AG04449 (cell line): ENCODE measurements at regions not wholly inside any gene's neighbourhood (a gene's known extent, or its start where the extent isn't known, plus 50 kb on each side); places are given as distances from the start of the nearest gene placed in this dataset.

Experiments
- CTCF ChIA-PET: fragments of 350-600 bp; formaldehyde crosslinking; extraction: SDS; loops from one replicate; lab custom pipeline; 2021; ENCODE audit warnings: antibody characterized with exemption; lab: Yijun Ruan, JAX
- POLR2A ChIA-PET: fragments of 400-600, 350-600 bp; formaldehyde crosslinking; extraction: SDS; loops from one replicate; lab custom pipeline; 2020; ENCODE audit warnings: antibody characterized with exemption, inconsistent platforms; lab: Yijun Ruan, JAX
- DNase-seq: peaks from one replicate; pipeline ENCODE4 v3.0.0-alpha.2; 2010; ENCODE audit warnings: low read depth, low spot score
- H3K4me3 ChIP-seq: 2 replicates; pipeline ENCODE4 v1.5.1; 2011; ENCODE audit warnings: low read depth, mild to moderate bottlenecking, control low read depth, low read length
- CTCF ChIP-seq: IDR thresholded peaks from one replicate; pipeline ENCODE4 v1.5.1; 2011; ENCODE audit warnings: mild to moderate bottlenecking, moderate library complexity, low read length, control low read depth, inconsistent platforms; ENCODE audit not compliant: insufficient read depth; ENCODE audit errors: missing control alignments

DNA sequence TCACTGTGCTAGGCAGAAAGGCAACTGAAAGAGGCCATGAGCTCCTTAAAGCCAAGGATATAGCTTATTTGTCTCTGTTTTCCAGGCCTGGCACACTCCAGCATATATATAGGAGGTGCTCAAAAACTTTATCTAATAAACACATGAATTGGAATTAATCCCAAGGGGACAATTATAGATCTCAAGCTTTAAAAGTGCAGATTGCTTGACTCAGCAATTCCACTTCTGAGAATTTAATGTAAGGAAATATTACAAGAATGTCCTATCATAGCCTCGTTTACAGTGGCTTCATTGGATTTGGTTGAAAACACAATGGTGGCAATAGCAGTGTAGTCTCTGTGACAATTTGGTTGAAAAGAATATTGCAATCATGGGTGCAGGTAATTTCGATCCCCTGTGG lies 267.3 kb downstream of the SHQ1 start:
- ChIA-PET POLR2A (no interaction called here), CTCF (no interaction called here)
- TF ChIP-seq CTCF = no peak
- no peak overlapping the region for H3K4me3 ChIP-seq
- no peak for DNase-seq

DNA sequence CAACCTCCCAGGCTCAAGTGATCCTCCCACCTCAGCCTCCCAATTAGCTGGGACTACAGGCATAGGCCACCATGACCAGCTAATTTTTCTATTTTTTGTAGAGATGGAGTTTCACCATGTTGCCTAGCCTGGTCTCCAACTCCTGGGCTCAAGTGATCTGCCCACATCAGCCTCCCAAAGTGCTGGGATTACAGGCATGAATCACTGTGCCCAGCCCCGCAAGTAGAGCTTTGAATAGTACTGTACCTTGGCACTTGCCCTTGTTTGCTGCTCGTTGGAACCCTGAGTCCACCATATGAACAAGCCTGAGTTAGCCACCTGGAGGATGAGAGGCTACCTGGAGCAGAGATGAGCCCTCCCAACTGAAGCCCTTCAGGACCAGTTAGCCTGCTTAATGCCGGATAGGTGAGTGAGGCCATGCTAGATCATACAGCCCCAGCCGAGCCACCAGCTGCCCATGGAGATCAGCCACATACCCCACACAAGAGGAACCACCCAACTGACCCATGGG lies 267.9 kb downstream of the SHQ1 start:
- POLR2A ChIA-PET = interaction anchor here (0.6 kb wide), 1 partner anchor 58 kb away, joined by 3 read pairs; no protein-coding TSS in a partner anchor
- H3K4me3 ChIP-seq = no peak overlapping the region
- CTCF ChIA-PET = no interaction called here
- no peak for DNase-seq
- no peak for TF ChIP-seq CTCF

DNA sequence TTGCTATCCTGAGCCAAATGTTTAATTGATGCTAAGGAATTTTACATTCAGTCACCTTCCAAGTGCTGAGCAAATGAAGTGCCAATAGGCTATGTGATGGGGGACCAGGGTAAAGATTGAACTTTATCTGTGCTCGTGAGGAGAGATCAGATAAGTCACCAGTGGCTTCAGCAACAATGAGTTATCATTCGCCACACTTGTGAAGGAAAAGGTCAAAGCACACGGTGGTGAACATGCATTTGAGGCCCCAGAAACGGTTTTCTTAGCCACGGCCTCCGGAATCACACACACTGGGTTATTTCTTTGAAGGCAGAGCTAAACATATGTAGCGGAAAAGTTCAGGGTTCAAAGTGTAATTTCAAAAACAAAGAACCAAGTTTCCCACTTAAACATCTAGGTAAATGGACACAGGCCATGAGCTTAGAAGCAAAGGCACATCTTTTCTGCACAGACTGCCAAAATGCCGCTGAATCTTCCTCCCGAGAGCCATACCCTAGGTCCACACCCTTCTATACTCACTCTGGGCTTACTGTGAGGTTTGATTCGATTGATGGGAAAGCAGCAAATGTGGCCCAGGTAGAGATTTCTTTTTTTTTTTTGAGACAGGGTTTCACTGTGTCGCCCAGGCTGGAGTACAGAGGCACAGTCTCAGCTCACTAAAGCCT lies 268.5 kb downstream of the SHQ1 start:
- CTCF ChIA-PET = no interaction called here
- POLR2A ChIA-PET = interaction anchor here (0.6 kb wide), 1 partner anchor 57 kb away, joined by 3 read pairs; no protein-coding TSS in a partner anchor
- no peak overlapping the region for H3K4me3 ChIP-seq
- no peak for DNase-seq
- TF ChIP-seq CTCF = no peak

DNA sequence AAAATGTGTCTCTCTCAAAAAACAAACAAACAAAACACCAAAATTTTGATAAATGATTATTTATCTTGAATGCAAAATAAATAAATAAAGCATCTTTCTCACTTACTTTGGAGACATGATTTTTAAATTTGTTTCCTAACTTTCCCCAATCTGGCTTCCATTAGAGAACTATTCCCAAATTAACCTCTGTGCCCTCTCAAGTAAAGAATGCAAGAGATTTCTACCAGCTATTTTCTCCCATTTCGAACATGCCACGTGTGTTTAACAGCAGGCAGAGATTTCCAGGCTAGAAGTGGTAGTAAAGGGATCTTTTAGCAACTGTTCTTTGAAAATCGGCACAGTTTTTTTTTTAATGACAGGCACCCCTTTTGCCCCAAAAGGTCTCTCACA lies 269.1 kb downstream of the SHQ1 start:
- no peak for TF ChIP-seq CTCF
- DNase-seq = no peak
- POLR2A ChIA-PET = no interaction called here
- no peak overlapping the region for H3K4me3 ChIP-seq
- CTCF ChIA-PET = interaction anchor here (1.2 kb wide), 1 partner anchor 122 kb away, joined by 3 read pairs; no protein-coding TSS in a partner anchor

DNA sequence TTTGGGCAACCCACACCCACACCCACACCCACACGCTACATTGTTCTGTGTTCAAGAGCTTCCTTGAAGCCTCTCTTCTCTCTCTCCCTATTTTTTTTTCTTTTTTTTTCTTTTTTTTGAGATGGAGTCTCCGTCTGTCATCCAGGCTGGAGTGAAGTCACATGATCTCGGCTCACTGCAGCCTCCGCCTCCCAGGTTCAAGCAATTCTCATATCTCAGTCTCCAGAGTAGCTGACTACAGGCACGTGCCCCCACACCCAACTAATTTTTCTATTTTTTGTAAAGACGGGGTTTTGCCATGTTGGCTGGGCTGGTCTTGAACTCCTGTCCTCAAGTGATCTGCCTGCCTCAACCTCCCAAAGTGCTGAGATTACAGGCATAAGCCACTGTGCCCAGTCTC lies 271.1 kb downstream of the SHQ1 start:
- no peak for DNase-seq
- POLR2A ChIA-PET = interaction anchor here (0.6 kb wide), 1 partner anchor 271 kb away, joined by 4 read pairs; the partner anchor contains the start of gene SHQ1
- CTCF ChIA-PET = no interaction called here
- no peak for TF ChIP-seq CTCF
- no peak overlapping the region for H3K4me3 ChIP-seq

GRCh38 chr3:72576563-72576962 lies 271.7 kb downstream of the SHQ1 start:
- CTCF ChIA-PET = no interaction called here
- DNase-seq = no peak

More at GRCh38 chr3:72576563-72576962, 271.7 kb downstream of the SHQ1 start:
- POLR2A ChIA-PET = interaction anchor here (0.6 kb wide), 1 partner anchor 272 kb away, joined by 4 read pairs; the partner anchor contains the start of gene SHQ1
- no peak overlapping the region for H3K4me3 ChIP-seq
- TF ChIP-seq CTCF = no peak
